GM19463 (cell line): ENCODE measurements at regions not wholly inside any gene's neighbourhood (a gene's known extent, or its start where the extent isn't known, plus 50 kb on each side); places are given as distances from the start of the nearest gene placed in this dataset.
"Not testable (repeated sequence)": the region's sequence is repeated elsewhere in the genome, so short reads cannot be mapped to it uniquely, and the experiment has no call there.

Source experiments
- ATAC-seq: cut with Tn5 transposase; IDR thresholded peaks from one replicate; pipeline ENCODE4 v1.9.1; 2021; ENCODE audit warnings: mild to moderate bottlenecking, moderate library complexity; ENCODE audit not compliant: unreplicated experiment

DNA sequence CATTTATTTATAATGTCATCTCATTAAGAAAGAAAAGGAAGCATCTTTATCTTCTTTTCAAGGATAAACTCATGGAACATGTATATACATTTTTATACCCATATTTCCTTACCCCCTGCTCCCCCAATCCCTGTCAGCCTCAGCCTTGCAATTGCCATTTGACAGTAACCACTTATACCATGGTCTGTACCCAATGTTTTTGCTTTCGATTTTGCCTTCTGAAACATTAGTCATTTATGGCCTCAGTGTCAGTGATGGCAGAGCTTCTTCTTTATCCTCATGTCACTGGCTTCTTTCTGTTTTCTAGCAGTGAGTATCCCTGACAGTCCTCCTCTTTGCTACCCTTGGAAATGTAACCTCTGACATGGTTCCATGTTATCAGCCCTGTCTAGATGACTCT lies 228.4 kb downstream of the SPRY1 start:
- peak; percentile 71 for ATAC-seq

DNA sequence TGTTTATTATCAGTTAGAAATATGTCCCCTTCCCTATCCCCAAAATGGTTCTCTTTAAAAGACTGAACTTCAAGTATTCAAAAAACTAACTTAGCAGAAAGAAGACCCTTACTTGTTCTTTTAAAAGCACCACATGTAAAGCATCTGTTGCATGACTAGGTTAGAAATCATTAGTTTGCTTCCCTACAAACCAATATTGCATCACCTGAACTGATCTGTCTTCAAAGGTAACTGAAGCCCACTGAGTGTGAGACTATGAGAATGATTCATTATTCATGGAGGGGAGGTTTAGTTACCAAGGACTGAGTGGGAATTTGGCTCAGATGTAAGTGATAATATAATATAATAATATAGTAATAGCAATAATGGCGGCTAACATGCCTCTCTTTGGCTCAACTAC lies 231.7 kb downstream of the SPRY1 start:
- ATAC-seq = no peak

DNA sequence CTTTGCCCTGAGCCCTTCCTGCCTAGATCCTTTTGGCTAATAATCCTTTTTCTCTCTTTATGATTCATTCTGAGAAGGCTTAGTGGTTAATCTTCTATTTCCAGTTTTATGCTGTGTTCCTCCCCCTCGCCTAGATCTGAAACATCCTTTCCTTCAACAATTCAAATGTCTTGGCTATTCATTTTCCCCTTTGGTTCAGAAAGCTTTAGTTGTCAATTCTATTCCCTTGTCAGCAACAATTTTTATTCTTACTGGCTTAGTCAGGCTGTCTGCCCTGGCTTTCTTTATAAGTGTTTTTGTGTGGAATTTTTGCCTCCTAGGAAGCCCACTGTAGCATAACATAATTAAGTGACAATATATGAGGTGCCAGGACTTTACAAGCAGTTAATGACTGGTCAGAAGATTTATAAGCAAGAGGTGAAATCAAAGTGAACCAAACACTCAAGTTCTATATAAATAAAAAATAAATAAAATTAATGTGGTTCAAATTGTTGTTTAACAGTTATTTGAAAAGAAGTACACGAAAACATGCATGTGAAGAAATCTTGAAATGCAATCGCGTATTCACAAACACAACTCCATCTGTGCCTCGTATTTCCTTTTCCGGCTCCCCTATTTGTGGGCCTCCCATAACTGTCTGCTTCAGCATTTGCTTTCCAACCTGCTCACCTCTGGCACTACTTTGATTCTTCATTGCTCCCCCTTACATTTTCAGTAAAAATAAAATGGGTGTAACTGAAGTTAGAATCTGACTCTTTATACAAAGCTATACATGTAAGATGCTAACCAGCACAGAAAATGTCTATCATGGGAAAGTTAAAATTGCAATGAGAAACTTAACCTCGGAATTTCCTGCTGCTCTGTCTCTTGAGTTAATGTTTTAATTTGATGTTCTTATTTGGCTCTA lies 235.4 kb downstream of the SPRY1 start:
- no peak for ATAC-seq

- ATAC-seq = no peak
These were observed 236.1 kb downstream of the SPRY1 start for GRCh38 chr4:123632693-123633030.

GRCh38 chr4:123638834-123639233 lies 242.2 kb downstream of the SPRY1 start:
- no peak for ATAC-seq

- no peak for ATAC-seq
These were observed 243.7 kb downstream of the SPRY1 start for GRCh38 chr4:123640271-123640670.

GRCh38 chr4:123640824-123641223 lies 244.2 kb downstream of the SPRY1 start:
- no peak for ATAC-seq

DNA sequence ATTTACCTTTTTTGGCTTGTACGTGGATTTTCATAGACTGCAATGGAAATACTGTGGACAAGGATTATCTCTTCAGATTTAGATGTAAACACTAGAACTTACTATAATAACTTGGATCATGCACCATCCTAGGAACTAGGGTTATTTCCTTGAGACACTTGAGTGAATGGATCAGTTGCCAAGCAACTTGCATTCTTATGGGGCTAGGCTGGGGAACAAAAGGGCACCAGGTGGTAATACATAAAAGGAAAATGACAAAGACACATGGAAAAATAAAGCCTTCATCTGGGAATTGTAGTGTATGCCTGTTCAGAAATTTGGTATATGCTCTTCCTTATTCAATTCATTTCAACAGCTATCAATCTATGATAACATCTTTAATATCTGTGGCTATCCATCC lies 247.1 kb downstream of the SPRY1 start:
- no peak for ATAC-seq

- peak; percentile 90 for ATAC-seq
These were observed 252.7 kb downstream of the SPRY1 start for GRCh38 chr4:123649250-123649644.

DNA sequence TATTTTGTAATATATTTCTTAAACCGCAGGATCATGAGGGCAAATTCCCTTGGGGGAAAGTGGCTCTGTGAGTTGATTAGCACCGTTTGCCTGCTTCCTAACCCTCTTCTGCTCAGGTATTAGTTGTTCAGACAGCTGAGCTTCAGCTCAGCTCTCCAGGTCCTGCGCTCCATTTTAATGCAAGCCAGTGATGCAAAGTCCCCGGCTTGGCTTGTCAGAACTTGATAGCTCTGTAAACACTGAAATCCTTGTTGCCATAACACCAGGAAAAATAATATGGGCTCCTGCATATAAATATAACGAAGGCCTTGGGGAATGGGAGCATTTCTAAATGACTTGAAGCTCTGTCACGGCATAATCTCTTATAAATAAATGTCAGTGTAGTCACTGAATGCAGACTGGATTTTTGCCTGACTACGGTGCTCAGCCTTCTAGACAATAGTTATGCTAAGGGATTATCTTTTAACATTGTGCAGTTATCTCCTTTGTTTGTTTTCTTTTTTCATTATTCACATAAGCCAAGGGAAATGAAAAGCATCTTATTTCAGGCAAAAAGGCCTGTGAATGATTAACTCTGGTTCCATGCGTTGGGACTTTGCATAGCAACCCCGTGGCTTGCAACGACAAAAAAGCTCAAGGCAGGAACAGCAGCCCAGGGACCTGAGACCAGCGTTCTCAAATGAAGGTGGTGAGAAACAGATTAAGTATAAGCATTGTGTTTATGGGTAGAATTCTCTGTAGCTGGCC lies 253.2 kb downstream of the SPRY1 start:
- ATAC-seq = peak; percentile 53

DNA sequence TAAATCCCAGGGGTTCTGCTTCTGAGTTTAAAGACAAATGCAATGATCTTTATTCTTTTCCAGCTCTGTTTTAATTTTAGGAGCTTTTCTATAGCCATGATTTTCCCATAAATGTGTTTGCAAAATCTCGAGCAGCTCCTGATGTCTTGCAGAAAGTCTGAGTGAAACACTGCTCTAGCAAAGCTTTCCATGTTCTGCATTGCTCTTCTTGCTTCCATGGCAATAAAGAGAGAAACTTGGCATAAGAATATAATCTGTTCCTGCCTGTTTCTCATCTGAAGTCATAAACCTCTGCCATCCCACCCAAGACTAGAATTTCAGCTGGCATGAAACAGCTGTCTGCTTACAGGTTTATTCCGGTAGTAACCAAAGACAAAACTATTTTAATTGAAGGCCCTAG lies 254.5 kb downstream of the SPRY1 start:
- no peak for ATAC-seq

GRCh38 chr4:123651536-123652180 lies 255.1 kb downstream of the SPRY1 start:
- no peak for ATAC-seq

DNA sequence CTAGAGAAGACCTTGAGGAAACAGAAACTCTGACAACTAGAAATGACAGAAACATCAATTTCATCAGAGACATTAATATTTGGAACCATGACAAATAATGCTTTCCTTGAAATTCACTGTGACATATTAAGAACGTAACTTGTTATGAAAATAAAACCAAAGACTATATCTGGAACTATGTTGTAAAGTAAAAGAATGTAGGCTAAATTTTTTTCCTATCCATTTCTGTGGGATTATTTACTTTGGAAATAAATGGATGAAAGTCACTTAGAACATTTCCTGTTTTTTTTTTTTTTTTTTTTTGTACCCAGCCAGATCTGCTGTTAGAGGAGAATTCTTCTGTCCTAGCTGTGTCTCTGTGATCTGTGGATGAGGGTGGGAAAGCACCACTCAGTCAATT lies 255.9 kb downstream of the SPRY1 start:
- ATAC-seq = no peak

GRCh38 chr4:123653236-123653635 lies 256.6 kb downstream of the SPRY1 start:
- ATAC-seq = no peak

- ATAC-seq = not testable (repeated sequence)
These were observed 260.2 kb downstream of the SPRY1 start for GRCh38 chr4:123656746-123657294.

GRCh38 chr4:123657606-123658005 lies 261.0 kb downstream of the SPRY1 start:
- not testable (repeated sequence) for ATAC-seq

DNA sequence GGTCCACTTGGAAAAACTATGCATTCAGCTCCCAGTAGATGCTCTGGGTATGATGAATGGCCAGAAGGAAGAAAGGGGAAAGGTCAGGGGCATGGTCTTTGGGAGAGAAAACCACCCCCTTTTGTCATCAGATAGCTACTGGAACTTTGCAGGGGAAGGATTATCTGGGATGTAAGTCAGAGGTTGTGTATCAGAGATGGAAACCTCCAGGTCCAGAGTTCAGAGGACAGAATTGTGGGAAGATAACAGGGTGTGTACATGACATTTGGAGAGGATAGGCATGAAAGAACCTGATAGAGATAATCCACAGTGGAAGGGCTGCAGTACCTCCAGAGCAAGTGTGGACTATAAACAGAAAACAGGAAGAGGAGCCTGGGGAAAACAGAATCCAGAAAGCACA lies 262.7 kb downstream of the SPRY1 start:
- ATAC-seq = no peak

DNA sequence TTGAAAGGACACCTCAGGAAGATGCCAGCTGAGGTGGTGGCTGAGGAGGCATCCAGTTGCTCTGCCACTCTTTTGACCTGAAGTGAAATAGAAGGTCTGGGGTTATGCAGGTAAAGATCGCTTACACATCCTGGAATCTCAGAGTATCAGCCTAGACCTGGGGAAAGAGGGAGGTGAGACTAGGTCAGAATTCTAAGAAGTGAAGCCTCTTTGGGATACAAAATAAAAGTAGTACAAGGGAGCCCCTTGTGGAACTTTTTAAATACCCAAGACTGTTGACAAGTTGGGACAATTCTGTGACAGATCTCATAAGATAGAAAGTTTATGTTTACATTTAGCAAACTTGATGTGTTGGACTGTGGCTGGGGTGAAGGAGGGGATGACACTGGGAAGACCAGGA lies 263.1 kb downstream of the SPRY1 start:
- peak; percentile 53 for ATAC-seq

GRCh38 chr4:123661080-123661737 lies 264.6 kb downstream of the SPRY1 start:
- no peak for ATAC-seq

GRCh38 chr4:123662827-123663226 lies 266.2 kb downstream of the SPRY1 start:
- no peak for ATAC-seq

DNA sequence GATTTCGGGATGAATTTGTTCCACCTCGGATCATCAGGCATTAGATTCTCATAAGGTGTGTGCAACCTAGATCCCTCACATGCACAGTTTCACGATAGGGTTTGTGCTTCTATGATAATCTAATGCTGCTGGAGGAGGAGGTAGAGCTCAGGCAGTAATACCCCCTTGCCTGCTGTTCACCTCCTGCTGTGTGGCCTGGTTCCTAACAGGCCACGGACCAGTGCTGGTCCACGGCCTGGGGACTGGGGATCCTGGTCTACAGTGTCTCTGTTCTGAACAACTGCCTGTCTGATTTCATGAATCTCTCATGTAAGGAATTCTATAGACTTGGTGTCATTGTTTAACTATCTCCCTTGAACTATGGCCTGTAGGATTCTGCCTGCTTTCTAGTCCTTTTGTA lies 269.9 kb downstream of the SPRY1 start:
- ATAC-seq = no peak
